Epithelial cell of esophagus (primary cell): ENCODE measurements at regions not wholly inside any gene's neighbourhood (a gene's known extent, or its start where the extent isn't known, plus 50 kb on each side); places are given as distances from the start of the nearest gene placed in this dataset.
"Not testable (repeated sequence)": the region's sequence is repeated elsewhere in the genome, so short reads cannot be mapped to it uniquely, and the experiment has no call there.

Experiments
- DNase-seq: peaks from one replicate; pipeline ENCODE4 v3.0.0; 2010; ENCODE audit warnings: low read depth
- H3K4me3 ChIP-seq: 2 replicates; pipeline ENCODE4 v1.5.1; 2011; ENCODE audit warnings: mild to moderate bottlenecking, low read length, control low read depth
- TF ChIP-seq, protein P1 (sequence below): IDR thresholded peaks from 2 replicates; pipeline ENCODE4 v1.5.1; 2011; ENCODE audit warnings: low read depth, mild to moderate bottlenecking, low read length, control low read depth, inconsistent platforms; ENCODE audit not compliant: insufficient read depth; ENCODE audit errors: missing control alignments

DNA sequence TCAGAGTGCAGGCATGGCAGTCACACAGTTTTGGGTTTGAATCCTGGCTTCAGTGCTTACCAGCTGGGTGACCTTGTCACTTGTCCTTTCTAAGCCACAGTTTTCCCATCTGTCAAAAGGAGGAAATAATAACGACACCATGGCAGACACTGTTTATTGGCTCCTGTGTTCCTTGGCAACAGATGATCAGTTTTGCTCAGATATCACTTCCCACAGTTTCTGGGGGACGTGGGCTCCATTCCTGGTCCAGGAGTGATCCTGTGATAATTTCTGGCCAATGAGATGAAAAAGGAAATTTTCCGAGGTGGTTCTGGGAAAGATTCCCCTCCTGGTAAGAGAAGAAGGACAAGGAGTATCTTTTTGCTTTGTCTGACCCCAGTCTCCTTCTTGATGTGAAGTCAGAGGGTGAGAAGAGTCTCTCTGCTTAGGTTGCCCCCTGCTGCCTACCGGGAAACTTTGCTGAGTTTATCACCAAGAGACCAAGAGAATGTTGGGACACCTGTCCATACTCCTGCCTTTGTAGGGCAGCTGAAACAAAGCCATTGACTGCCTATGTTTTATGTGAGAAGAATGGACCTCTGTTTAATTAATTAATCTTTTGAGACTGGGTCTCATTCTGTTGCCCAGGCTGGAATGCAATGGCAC, 178.9 kb upstream of the NRXN3 start:
- no peak for DNase-seq
- TF ChIP-seq, protein P1, sequence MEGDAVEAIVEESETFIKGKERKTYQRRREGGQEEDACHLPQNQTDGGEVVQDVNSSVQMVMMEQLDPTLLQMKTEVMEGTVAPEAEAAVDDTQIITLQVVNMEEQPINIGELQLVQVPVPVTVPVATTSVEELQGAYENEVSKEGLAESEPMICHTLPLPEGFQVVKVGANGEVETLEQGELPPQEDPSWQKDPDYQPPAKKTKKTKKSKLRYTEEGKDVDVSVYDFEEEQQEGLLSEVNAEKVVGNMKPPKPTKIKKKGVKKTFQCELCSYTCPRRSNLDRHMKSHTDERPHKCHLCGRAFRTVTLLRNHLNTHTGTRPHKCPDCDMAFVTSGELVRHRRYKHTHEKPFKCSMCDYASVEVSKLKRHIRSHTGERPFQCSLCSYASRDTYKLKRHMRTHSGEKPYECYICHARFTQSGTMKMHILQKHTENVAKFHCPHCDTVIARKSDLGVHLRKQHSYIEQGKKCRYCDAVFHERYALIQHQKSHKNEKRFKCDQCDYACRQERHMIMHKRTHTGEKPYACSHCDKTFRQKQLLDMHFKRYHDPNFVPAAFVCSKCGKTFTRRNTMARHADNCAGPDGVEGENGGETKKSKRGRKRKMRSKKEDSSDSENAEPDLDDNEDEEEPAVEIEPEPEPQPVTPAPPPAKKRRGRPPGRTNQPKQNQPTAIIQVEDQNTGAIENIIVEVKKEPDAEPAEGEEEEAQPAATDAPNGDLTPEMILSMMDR = no peak
- H3K4me3 ChIP-seq = no peak overlapping the region

DNA sequence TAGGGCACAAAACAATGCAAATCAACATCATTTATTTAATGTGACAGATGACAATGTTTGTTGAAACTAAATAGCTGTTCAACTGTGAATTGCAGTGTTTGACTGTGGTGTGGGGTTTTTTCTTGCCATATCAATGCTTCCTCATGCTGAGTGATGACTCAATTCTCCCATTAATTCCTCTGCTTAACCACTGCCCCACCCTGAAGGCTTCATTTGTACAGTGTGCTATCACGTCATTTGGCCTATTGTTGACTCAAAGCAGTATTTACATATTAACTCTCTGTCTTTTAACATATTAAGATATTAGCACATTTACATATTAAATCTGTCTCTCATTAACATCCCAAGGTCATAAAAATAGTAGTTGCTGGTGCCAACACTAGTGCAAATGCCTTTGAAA, 164.8 kb upstream of the NRXN3 start:
- DNase-seq = peak; percentile 95
- H3K4me3 ChIP-seq = no peak overlapping the region
- TF ChIP-seq, protein P1 = no peak

DNA sequence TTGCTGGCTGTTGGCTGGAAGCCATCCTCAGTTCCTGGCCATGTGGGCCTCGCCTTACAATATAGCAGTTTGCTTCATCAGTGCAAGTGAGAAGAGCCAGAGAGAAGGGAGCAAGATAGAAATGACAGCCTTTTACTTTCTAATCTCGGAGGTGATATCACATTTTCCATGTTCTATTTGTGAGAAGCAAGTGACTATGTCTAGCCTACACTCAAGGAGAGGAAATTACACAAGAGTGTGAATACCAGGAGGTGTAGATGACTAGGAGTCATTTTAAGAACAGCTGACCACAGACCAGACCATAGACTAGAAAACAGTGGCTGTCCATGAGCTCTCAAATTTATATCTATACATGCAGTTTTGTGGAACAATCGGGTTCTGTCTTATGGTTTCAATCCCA, 163.0 kb upstream of the NRXN3 start:
- TF ChIP-seq, protein P1 = no peak
- H3K4me3 ChIP-seq = no peak overlapping the region
- peak; percentile 48 for DNase-seq

DNA sequence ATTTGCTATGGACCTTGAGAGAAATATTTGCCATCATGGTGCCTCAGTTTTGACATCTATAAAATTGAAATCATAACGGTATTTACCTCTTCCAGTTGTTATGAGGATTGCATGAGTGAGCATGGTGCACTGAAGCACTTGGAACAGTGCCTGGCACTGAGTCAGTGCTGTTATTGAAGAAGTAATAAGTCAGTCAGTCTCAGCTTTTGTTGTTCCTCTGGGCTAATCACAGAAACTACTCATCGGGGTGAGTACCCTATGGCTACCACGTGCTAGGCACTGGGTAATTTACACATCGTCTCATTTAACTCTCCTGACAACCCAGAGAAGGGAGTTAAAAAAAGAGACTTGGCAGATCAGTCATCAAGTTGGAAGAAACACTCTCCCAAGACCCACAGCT, 159.5 kb upstream of the NRXN3 start:
- DNase-seq = peak; percentile 96
- H3K4me3 ChIP-seq = no peak overlapping the region
- TF ChIP-seq, protein P1 = no peak

DNA sequence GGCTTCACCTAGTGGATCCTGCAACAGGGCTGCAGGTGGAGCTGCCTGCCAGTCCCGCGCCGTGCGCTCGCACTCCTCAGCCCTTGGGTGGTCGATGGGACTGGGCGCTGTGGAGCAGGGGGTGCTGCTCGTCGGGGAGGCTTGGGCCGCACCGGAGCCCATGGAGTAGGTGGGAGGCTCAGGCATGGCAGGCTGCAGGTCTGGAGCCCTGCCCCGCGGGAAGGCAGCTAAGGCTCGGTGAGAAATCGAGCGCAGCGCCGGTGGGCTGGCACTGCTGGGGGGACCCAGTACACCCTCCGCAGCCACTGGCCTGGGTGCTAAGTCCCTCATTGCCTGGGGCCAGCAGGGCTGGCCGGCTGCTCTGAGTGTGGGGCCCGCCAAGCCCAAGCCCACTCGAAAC, 156.3 kb upstream of the NRXN3 start:
- H3K4me3 ChIP-seq, DNase-seq: not testable (repeated sequence)

DNA sequence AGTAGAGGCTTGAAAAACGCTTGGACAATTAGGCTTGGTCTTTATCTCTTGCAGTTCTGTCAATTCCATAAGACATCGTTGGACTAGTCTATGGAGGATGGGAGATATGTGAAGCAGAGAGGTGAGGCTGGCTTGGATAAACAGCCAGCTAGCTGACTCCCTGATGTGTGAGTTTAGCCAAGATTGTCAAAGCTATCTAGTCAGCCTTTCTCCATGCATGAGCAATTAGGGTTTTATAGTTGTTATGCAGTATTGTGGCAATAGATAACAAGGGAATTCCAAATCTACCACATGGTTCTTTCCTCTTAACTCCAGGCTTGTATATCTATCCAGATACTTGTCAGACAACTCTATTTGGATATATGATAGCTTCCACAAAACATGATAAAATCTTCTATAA, 153.6 kb upstream of the NRXN3 start:
- no peak for DNase-seq
- TF ChIP-seq, protein P1 = no peak
- H3K4me3 ChIP-seq = no peak overlapping the region

DNA sequence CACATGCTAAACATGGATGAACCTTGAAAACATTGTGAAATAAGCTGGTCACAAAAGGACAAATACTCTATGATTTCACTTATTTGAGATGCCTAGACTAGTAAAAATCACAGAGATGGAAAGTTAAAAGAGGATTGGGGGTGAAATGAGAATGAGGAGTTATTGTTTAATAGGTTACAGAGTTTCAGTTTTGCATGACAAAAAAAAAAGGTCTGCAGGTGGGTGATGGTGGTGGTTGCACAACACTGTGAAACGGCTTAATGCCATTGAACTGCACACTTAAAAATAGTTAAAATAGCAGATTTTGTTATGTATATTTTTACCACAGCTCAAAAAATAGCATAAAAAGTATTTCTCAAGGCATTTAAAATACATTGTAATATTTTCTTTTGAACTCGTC, 151.9 kb upstream of the NRXN3 start:
- no peak for DNase-seq
- H3K4me3 ChIP-seq = no peak overlapping the region
- TF ChIP-seq, protein P1 = no peak
